Caco-2 (cell line): ENCODE measurements at regions not wholly inside any gene's neighbourhood (a gene's known extent, or its start where the extent isn't known, plus 50 kb on each side); places are given as distances from the start of the nearest gene placed in this dataset.

Experiments
- BruUV-seq: library from RNA; stranded (reverse); fragments of 400-500 nt; replicated peaks from 2 replicates; lab custom pipeline; 2021; lab: Mats Ljungman, UMichigan
- CTCF ChIA-PET: fragments of 300-600 bp; sonication (Branson Sonifier 250); formaldehyde crosslinking; loops from one replicate; lab custom pipeline; 2022; ENCODE audit warnings: antibody characterized with exemption; lab: Charles Lee
- POLR2A ChIA-PET: fragments of 300-600 bp; sonication (Branson Sonifier 250); formaldehyde crosslinking; loops from one replicate; lab custom pipeline; 2022; ENCODE audit warnings: antibody characterized with exemption; lab: Charles Lee
- DNase-seq, 2 experiments: peaks; one replicate each; pipeline versions ENCODE4 v3.0.0 to v3.0.0-alpha.2; 2020 to 2022
- H3K27me3 ChIP-seq: replicated peaks from 2 replicates; pipeline ENCODE4 v1.6.0; 2011; ENCODE audit warnings: low read length; ENCODE audit not compliant: control insufficient read depth, insufficient read depth
- H3K36me3 ChIP-seq: 2 replicates; pipeline ENCODE4 v1.5.1; 2011; ENCODE audit warnings: low read length; ENCODE audit not compliant: control insufficient read depth, insufficient read depth
- H3K4me1 ChIP-seq: fragments of 250-450 bp; sonication (Bioruptor Pico); 2 replicates; pipeline ENCODE4 v1.5.1; 2020; ENCODE audit warnings: mild to moderate bottlenecking
- H3K4me3 ChIP-seq: 2 replicates; pipeline ENCODE4 v1.5.1; 2011; ENCODE audit warnings: low read depth, mild to moderate bottlenecking, control low read depth, low read length
- H3K9me3 ChIP-seq: fragments of 250-450 bp; sonication (Bioruptor Pico); 2 replicates; pipeline ENCODE4 v1.5.1; 2020; ENCODE audit warnings: mild to moderate bottlenecking, moderate library complexity
- H3K27ac Mint-ChIP-seq: one replicate; pipeline ENCODE4 v1.8.0; 2022; ENCODE audit warnings: mixed read lengths; ENCODE audit not compliant: unreplicated experiment
- H3K27me3 Mint-ChIP-seq: one replicate; pipeline ENCODE4 v1.8.0; 2022; ENCODE audit warnings: mixed read lengths; ENCODE audit not compliant: insufficient read depth, unreplicated experiment
- H3K36me3 Mint-ChIP-seq: one replicate; pipeline ENCODE4 v1.8.0; 2022; ENCODE audit warnings: mild to moderate bottlenecking, mixed read lengths; ENCODE audit not compliant: insufficient read depth, unreplicated experiment
- H3K4me1 Mint-ChIP-seq: one replicate; pipeline ENCODE4 v1.8.0; 2022; ENCODE audit warnings: low read depth, mixed read lengths; ENCODE audit not compliant: unreplicated experiment
- H3K4me3 Mint-ChIP-seq: one replicate; pipeline ENCODE4 v1.8.0; 2022; ENCODE audit warnings: mild to moderate bottlenecking, moderate library complexity, mixed read lengths; ENCODE audit not compliant: unreplicated experiment
- H3K9me3 Mint-ChIP-seq: one replicate; pipeline ENCODE4 v1.8.0; 2022; ENCODE audit warnings: mixed read lengths; ENCODE audit not compliant: unreplicated experiment
- CTCF ChIP-seq, 2 experiments: fragments of 200-600 bp in 1 of 2; IDR thresholded peaks; 1 replicate in 1 of 2; 2 replicates in 1 of 2; pipeline versions ENCODE4 v1.5.1 to v1.8.0; 2011 to 2022; ENCODE audit warnings: antibody characterized with exemption in 1 of 2, control low read depth in 1 of 2, inconsistent platforms in 1 of 2, low read depth in 1 of 2, low read length in 1 of 2, mild to moderate bottlenecking in 1 of 2, moderate library complexity in 1 of 2; ENCODE audit not compliant: insufficient read depth in 1 of 2, severe bottlenecking in 1 of 2, unreplicated experiment in 1 of 2
- intact Hi-C: fragments of 100-400 bp; cut with micrococcal nuclease; formaldehyde crosslinking; loops from one replicate; pipeline ENCODE4 v1.10.0; 2022; ENCODE audit not compliant: unreplicated experiment

DNA sequence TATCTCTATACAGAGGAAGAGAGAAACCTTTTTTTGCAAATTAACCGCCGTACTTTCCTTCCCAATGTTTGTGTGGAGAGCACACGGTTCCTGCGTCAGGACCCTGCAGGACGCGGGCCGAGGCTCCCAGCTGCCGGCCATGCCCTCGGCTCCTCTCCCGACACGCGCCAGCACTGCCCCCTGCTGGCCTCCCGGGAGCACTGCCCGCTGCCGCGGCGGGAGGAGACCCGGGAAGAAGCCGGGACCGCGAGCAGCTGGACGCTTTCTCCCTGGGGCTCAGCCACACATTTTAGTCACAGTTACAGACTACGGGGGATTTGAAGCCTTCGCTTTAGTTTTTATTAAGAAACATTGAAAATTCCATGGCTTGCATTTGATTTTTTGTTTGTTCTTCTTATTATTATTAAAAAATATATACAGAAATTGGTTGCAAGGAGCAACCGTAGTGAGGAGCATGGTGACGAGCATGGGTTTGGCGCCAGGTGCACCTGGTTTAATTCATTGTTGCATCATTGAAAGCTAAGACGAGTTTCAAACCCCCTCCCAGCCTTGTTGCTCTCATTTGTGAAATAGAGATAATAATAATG is 401.2 kb downstream of the GALR1 start:
- intact Hi-C loops, result no loop called here
- ChIA-PET CTCF (no interaction called here), POLR2A (no interaction called here)
- H3K4me3 ChIP-seq, result no peak overlapping the region
- H3K36me3 ChIP-seq, result no peaks in the 10 kb centered on the region
- BruUV-seq, result no TSS peak
- H3K9me3 ChIP-seq, result no peaks in the 10 kb centered on the region
- H3K27me3 Mint-ChIP-seq, result peaks cover 6% of the 10 kb centered on the region
- peak in 1 of 2 experiments; percentile 51 for DNase-seq
- no peak overlapping the region for H3K27ac Mint-ChIP-seq
- H3K36me3 Mint-ChIP-seq, result no peaks in the 10 kb centered on the region
- no peaks in the 10 kb centered on the region for H3K4me1 ChIP-seq
- peak; percentile 44 to 58 for TF ChIP-seq CTCF (IDR thresholded peaks at IDR 0.05; ENCODE audit: insufficient read depth in 1 of 2, low read depth in 1 of 2, low read length in 1 of 2, severe bottlenecking in 1 of 2, unreplicated experiment in 1 of 2)
- H3K4me3 Mint-ChIP-seq, result no peak overlapping the region
- H3K4me1 Mint-ChIP-seq, result no peaks in the 10 kb centered on the region
- H3K9me3 Mint-ChIP-seq, result no peaks in the 10 kb centered on the region
- no peaks in the 10 kb centered on the region for H3K27me3 ChIP-seq

- DNase-seq, result no peak
- peaks cover 6% of the 10 kb centered on the region for H3K27me3 Mint-ChIP-seq
- no peaks in the 10 kb centered on the region for H3K36me3 ChIP-seq
- no peak overlapping the region for H3K4me3 Mint-ChIP-seq
- H3K27ac Mint-ChIP-seq, result no peak overlapping the region
- no peaks in the 10 kb centered on the region for H3K4me1 ChIP-seq
- no peak overlapping the region for H3K4me3 ChIP-seq
- CTCF ChIA-PET, result no interaction called here
- TF ChIP-seq CTCF (IDR thresholded peaks at IDR 0.05; ENCODE audit: insufficient read depth in 1 of 2, low read depth in 1 of 2, low read length in 1 of 2, severe bottlenecking in 1 of 2, unreplicated experiment in 1 of 2), result no peak
- H3K9me3 ChIP-seq, result no peaks in the 10 kb centered on the region
- intact Hi-C loops, result no loop called here
- no peaks in the 10 kb centered on the region for H3K4me1 Mint-ChIP-seq
- H3K27me3 ChIP-seq, result no peaks in the 10 kb centered on the region
- no peaks in the 10 kb centered on the region for H3K36me3 Mint-ChIP-seq
- H3K9me3 Mint-ChIP-seq, result no peaks in the 10 kb centered on the region
- BruUV-seq, result no TSS peak
- POLR2A ChIA-PET, result no interaction called here
These were observed 401.8 kb downstream of the GALR1 start for GRCh38 chr18:77651441-77651840.

DNA sequence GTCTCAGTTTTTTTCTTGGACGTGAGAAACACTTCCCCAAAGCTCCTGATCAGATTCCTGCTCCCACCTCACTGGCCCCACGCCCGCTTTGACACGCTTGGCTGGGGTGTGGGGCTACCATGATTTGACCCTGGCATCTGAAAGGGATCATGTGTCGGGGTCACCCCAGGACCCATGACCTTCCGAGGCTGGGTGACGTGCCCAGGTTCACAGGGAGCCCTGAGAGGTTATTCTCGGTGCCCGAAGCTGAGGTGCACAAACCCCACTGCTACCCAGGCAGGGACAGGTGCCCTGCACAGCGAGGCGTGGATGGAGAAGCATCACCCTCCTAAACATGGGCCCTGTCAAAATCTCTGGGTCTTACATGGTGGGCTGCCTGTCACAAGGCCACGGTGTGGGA is 404.1 kb downstream of the GALR1 start:
- Mint-ChIP-seq H3K9me3 (no peaks in the 10 kb centered on the region), H3K36me3 (no peaks in the 10 kb centered on the region), H3K27me3 (no peaks in the 10 kb centered on the region), H3K4me3 (no peak overlapping the region), H3K4me1 (no peaks in the 10 kb centered on the region), H3K27ac (no peak overlapping the region)
- H3K9me3 ChIP-seq, result no peaks in the 10 kb centered on the region
- no TSS peak for BruUV-seq
- CTCF ChIA-PET, result no interaction called here
- DNase-seq, result no peak
- H3K36me3 ChIP-seq, result no peaks in the 10 kb centered on the region
- H3K4me1 ChIP-seq, result no peaks in the 10 kb centered on the region
- POLR2A ChIA-PET, result no interaction called here
- H3K27me3 ChIP-seq, result no peaks in the 10 kb centered on the region
- TF ChIP-seq CTCF (IDR thresholded peaks at IDR 0.05; ENCODE audit: insufficient read depth in 1 of 2, low read depth in 1 of 2, low read length in 1 of 2, severe bottlenecking in 1 of 2, unreplicated experiment in 1 of 2), result no peak
- intact Hi-C loops, result no loop called here
- H3K4me3 ChIP-seq, result no peak overlapping the region
